HG02973 (cell line): ENCODE measurements at regions not wholly inside any gene's neighbourhood (a gene's known extent, or its start where the extent isn't known, plus 50 kb on each side); places are given as distances from the start of the nearest gene placed in this dataset.

Experiments
- ATAC-seq: cut with Tn5 transposase; IDR thresholded peaks from one replicate; pipeline ENCODE4 v1.9.1; 2021; ENCODE audit warnings: moderate library complexity; ENCODE audit not compliant: unreplicated experiment

DNA sequence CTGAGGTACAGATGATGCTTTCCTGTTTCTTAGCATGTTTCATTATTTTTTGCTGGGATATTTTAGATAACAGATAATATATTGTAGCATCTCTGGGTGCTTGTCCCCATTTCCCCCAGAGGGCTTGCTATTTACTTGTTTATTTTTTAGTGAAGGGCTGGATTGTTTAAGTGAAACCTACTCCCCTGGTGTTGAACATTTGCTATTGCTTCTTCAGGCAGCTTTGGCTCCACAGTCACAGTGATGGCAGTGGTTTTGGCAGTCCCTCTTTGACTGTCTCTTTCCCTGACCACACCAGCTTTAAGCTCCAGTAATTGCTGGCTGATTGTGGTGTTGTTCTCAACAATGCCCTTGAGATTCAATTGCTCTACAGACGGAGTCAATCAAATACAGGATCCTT lies 128.9 kb downstream of the KLF13 start:
- ATAC-seq = no peak

DNA sequence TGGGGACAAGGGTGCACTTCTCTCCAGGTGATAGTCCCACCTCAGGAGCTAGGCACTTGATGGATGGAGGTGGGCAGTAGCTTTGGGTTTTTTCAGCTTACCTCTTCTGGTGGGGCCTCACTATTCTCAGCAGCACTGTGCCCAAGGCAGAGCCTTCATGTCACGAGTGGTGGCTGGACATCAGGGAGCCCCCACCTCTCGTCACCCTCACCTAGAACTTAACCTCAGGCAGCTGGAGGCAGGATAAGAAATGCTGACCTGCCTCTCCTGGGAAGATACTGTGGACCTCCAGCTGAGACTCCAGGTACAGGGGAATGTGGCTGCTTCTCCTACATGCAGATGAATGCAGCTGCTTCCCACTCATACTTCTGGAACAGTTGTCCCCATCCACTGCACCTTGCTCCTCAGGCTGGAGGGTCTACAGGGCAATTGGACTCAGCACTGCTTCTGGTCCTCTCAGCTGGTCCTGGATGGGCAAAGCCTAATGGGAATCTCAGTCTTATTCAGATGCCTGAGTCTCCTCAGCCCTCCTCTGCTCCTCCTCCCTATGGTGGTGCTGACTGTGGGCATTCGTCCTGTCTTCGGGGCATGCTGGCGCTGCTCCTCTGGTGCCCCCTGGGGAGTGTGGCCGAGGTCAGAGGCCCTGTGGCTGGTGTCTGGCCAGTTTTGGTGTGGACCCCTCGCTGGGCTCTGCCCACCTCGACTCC lies 129.9 kb downstream of the KLF13 start:
- ATAC-seq = no peak

DNA sequence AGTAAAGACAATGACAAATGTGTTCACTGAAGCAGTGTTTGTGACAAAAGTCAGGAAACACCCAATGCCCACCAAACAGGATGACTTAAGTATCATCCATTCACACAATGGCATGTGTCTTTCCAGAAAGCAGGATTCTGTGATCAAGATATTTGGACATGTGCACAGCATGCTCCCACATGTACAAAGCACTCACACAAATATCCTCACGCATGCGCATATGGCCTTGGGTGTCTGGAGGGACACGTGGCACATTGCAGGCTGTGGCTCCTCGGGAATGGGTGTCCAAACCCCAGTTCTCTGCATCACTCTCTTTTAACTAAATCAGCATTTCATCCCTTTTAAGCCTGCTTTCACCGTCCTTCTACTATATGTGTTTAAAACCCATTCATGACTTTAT lies 130.5 kb downstream of the KLF13 start:
- no peak for ATAC-seq

DNA sequence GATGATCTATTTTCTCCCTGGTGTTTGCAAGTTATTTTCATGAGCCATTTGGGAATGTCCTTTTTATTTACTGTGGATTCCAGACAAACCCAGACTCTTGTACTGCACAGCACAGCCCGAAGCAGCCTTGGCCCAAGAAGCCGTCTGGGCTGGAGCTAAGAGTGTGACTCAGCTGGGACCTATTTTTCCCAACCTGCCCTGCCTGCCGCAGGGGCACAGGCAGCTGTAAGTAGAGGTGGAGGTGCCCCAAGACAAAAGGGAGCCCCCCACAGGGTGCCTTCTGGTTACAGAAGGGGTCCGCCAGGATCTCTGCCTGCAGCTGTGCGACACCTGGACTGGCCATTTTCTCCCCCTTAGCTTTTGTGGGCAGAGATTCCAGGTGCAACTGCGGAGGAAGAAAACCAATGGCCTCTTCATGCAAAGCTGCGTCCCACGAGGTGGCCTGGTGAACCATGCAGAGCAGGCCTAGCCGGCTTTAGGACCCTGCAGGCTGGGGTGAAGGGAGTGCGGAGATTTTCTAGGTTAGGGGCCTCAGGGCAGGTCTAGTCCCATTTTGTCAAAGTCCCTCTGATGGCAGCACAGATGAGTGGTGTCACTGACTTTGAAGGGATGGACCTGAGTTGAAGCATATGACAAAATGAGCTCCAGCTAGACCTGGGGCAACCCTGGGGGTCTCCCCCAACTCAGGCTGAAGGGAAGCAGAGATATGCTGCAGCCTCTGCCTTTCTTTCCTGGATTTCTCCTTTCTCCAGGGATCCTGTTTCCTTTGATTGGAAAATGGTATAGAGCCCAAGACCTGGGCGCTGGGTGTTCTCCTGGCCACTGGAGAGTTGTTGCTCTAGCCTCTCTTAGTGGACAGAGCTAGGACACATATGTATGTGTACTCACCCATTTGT lies 131.2 kb downstream of the KLF13 start:
- ATAC-seq = no peak

DNA sequence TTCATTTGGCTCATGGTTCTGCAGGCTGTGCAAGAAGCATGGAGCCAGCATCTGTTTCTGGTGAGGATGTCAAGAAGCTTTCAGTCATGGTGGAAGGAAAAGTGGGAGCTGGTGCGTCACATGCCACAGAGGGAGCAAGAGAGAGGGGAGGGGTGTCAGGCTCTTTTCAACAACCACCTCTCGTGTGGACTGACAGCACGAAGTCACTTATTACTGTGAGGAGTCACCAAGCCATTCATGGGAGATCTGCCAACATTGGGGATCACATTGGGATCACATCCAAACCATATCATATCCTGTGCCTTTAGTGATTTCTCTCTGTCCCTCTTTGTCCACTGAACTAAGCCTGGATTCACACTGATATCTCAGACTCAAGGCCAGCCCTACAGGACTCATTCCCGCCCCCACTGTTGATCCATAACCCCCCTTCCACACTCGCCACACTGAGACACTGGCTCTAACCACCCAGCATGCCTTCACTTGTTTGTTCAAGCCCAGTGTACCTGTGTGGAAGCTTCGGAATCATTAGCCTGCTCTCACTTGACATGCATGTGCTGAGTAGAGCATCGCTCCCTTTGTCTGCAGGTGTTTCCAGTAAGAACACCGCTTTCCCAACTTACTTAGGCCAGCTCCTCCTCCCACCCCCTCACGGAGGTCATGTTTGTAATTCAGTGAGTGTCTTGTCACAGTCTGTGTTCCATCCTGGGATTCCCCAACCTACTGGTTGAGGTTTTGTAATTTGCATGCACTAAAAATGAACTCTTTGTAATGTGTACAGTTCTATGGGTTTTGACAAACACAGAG lies 132.2 kb downstream of the KLF13 start:
- peak; percentile 87 for ATAC-seq

DNA sequence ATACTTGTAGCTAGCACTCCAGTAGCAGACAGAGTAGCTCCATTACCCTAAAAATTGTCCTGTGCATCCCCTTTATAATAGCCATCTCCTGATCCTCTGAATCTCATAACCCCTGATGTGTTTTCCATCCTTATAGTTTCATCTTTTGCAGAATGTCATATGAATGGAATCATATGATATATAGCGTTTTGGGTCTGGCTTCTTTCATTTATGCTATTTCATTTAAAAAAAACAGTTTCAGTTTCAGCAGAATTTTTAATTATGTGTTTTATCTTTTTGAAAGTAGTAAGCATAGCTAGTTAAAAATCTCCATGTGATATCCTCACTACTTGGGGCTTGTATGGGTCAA lies 132.7 kb downstream of the KLF13 start:
- ATAC-seq = no peak

DNA sequence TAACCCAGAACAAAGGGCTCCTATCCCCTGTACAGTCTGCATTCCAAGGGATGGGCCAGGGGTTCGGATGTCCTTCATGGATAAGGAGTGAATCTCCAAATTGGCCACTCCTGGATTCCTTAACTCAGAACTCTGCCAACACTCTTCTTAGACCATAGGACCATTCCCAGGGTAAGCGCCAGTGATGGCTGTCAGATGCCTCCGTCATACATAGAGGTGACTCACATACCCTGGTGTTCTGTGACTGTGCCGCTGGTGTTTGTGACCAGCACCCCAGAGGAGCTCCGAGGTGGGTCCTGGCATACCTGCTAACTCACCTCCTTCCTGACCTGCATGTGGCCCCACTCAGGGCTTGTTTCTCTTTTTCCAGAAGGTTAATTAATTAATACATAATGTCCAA lies 134.7 kb downstream of the KLF13 start:
- ATAC-seq = no peak

DNA sequence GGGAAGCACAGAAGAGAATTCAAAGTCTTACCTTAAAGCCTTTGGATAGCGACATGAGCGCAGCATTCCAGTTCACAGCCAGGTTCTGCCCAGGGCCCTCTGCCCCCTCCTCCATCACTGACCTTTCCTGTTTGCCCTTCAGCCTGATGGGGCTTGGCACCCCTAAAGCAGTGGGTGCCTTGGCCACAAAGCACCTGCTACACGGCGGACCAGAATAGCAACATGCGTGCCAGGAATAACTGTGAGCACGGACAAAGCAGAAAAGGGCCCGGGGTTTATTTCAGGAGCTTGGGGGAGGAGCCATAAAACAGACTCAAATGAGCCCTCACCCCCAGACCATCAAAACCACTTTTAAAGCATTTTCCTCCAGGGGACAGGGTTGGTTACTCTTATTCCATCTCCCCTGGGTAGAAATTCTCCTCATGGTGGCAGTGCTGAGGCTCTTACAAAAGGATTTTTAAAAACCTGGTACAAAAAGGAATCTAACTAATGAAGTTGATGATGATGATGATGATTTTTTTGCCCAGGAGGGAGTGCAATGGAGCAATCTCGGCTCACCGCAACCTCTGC lies 135.4 kb downstream of the KLF13 start:
- ATAC-seq = no peak

DNA sequence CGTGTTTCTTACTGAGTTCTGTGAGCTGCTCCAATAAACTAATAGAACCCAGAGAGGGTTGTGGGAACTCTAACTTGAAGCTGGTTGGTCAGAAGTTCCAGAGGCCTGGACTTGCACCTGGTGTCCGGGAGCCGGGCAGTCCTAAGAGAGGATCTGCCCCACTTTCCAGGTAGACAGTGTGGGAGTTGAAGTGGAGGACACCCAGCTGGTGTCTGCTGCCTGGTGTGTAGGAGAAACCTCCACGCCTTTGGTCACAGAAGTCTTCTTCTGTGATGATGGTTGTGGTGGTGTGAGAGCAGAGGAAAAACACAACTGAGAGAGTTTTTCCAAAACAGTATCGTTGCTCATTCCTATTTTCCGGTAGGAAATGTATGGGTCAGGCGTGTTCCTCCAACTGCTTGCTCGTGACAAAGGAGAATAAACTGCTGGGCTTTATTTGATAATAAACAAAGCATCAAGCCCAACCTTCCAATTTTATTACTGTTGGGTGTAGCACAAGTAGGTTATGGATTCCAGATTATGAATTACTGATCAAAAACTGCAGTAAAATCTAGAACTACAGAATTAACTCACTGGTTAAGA lies 137.0 kb downstream of the KLF13 start:
- no peak for ATAC-seq

DNA sequence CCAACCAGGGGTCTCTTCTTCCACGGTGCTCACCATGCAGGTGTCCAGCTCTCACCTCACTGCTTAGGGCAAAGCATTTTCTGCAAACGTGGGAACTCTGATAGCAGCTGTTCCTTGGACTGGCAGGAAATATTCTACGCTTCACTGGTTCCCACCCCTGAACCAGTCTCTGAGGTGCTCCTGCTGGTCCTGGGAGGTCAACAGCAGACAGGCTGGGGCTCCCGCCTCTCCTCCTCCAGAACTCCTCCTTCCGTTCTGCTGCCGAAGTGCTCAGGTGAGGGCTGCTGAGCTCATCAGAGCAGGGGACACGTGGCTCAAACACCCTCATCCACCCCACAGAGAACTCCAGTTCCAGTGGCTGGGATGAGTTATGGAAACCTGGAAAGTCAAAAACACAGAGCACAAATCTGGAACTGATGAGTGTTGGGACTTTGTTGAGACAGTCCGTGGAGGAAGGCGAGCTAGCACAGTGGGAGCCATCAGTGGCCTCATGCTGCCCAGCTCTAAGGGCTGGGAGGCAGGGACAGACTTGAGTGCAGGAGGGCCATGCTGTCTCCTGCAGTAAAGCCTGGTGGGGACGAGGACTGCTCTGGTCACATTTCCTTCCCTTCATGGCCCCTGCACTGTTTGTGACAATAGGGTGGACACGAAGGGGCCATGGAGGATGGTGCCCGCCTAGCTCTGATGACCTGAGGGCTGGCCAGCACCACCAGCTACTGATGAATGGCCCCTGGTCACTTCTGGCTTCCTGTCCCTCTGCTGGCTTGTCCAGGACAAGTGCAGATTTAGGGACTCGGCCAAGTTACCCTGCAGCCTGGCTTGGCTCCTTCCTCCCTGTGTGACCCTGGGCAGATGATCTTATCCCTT lies 137.8 kb downstream of the KLF13 start:
- no peak for ATAC-seq

DNA sequence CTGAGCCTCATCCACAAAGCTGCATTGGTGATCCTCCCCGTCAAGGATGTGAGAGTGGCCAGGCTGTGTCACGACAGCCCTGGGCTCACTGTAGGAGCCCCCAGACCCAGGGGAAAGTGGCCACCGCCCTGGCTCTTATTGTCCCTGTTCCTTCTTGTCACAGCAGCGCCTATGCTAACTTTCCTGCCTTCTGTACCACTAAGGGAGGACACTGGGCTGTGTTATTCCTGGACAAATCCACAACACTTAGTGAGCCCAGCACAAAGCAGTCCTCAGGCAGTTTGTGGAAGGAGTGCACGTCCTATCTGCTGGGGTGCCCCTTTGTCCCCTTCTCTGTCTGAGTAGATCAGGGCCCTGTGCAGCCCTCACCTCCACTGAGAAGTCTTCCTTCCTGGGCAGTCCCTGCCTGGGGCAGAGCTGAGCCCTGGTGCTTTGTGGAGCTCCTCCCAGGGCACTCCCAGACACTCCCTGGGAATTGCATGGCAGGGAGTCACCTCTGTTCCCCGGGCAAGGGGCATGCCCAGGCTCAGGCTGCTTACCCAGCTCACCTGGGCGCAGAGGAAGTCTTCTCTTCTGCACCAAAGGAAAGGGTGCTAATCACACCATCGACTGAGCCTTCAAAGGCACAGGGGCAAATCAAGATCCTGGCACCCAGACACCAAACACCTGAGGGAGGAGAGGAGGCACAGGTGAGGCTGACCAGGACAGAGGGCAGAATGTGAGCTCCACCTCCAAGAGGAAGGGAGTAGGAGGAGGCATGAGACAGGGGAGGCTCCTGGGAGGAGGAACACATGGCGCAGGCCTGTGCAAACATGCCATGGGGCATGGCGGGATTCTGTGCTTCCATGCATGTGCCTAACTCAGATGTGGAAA lies 138.7 kb downstream of the KLF13 start:
- no peak for ATAC-seq

DNA sequence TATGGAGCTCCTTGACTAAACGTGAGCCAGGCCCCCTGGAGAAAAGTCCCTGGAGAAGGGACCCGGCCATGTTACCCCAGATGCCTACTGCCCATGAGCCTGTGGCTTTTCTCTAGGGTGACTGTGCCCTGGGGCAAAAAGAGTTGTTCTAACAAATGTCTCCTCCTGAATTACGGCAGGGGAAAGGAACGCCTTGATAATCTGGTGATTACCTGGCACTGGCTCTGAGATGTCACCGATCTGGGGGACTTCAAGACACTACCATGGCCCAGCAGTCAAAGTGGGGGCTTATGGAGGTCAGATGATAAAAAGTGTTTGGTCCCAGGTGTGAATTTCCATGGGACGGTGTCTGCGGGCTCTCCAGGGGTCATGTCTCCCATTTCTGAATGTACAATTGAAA lies 140.7 kb downstream of the KLF13 start:
- no peak for ATAC-seq

DNA sequence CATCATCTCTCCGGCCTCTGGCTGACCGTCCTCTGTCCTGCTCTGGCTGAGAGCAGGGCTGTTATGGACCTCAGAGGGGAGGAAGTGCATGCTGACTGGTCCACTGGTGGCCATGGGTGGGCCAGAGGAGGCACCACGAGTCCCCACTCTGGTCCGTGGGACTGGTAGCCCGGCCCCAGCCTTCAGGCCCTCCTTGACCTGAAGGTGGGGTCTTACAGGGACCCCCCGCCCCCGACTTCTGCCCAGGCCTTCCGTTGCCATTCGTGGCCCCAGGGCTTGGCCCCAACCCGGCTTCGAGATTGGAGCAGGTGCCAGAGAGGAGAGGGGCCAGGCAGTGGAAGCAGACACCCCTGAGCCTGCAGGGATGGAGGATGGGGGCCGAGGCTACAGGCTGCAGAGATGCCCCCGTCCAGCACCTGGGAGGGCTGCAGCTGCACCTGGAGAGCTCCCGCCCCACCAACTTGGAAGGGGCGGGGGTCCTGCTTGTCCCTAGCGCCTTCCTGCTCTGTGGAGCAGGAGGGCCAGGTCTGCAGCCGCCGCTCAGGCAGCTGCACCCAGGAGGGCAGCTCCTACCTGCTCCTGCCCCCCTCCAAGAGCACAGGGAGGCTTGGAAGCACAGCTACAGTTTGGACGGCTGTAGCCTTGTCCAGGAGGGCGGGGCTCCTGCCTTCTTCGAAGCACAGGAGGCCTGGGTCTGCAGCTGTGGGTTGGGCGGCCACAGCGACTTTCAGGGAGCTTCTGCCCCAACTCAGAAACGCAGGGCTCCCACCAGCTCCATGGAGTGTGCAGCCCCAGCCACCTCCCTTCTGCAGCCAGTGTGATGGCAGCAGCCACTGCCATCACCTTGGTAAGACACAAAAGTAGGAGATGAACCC lies 142.5 kb downstream of the KLF13 start:
- ATAC-seq = no peak

DNA sequence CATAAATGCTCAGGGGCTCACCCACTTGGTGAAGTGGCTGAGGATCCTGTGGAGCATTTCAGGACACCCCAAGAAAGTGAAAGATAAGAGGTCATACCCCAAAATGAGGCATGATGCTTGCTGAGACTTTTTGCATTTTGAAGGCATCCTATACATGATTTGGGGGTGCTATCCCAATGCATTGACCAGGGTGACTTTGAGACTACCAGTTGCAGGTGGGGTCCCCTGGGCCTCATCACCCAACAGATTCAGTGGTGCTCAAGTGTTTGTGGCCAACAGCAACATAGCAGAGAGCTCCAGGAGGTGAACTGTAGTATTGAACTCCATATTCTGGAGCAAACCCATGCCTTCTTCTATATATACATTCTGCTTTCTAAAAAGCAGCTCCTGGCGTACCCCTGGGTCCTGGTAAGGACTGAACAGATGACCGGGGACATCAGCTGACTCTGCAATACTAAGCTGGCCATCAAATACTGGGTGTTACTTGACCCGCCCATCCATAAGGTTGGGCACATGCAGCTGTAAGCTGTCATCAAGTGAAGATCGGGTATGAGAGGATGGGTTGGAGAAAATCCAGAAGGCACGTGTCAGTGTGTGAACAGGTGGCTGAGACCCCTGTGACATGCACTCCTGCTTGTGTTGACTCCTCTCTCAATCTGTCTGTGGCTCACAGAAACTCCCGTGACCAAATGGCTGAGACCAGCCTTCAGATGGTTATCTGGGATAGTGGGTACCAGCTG lies 143.3 kb downstream of the KLF13 start:
- ATAC-seq = no peak

DNA sequence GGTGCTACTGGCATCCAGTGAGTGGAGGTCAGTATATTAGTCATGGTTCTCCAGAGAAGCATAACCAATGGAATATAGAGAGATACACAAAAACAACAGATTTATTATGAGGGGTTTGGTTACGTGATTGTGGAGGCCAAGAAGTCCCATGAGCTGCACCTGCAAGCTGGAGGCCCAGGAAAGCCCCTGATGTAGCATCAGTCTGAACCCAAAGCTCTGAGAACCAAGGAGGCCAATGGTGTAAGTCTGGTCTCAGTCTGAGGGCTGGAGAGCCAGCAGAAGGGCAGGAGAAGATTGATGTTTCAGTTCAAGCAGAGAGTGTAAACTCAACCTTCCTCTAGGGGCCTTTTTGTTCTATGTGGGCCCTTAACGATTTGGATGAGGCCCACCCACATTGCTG lies 144.1 kb downstream of the KLF13 start:
- ATAC-seq = no peak

DNA sequence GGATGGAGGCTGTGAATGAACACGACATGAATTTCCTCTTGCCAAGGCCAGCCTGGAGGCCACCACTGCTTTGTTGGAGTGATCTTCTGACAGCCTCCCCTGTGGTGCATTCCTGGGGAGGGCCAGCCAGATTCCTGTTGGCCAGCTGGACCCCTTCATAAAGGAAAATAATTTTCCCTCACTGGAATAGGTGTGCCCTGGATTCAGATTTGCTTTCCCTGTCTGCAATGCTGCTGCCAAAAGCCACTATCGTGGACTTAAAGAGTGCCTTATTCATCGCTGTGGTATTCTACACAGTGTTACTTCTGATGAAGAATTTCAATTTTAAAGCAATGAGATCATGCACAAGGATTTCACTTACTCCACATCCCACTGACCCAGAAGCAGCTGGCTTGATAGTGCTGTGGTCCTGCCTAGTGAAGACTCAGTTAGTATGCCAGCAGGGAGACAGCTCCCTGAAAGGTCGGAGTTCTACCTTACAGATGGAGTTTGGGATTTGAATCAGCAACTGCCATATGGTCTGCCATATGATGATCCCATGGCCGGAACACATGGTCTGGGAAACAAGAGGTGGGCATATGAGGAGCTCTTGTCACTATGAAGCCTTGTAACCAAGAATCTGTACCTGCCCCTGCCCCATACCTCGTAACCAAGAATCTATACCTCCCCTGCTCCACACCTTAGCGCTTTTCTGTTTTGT lies 145.2 kb downstream of the KLF13 start:
- no peak for ATAC-seq
